Esophagus muscularis mucosa (tissue), 4 donors: ENCODE measurements at regions not wholly inside any gene's neighbourhood (a gene's known extent, or its start where the extent isn't known, plus 50 kb on each side); places are given as distances from the start of the nearest gene placed in this dataset.

Source experiments
- DNase-seq: peaks from one replicate; pipeline ENCODE4 v3.0.0-alpha.2; 2017; ENCODE audit errors: extremely low spot score
- H3K27ac ChIP-seq, 4 donors: fragments of 200-600 bp; sonication (generic); replicated peaks in 1 of 4; 1 replicate in 3 of 4; 2 replicates in 1 of 4; pipeline ENCODE4 v1.5.1; 2016 to 2019; ENCODE audit warnings: mild to moderate bottlenecking in 1 of 4
- H3K27me3 ChIP-seq, 4 donors: fragments of 200-600 bp; sonication (generic); one replicate each; pipeline versions ENCODE4 v1.5.1 to v1.6.0; 2016 to 2019
- H3K36me3 ChIP-seq, 4 donors: fragments of 200-600 bp; sonication (generic); one replicate each; pipeline ENCODE4 v1.5.1; 2016 to 2019
- H3K4me1 ChIP-seq, 4 donors: fragments of 200-600 bp; sonication (generic); one replicate each; pipeline ENCODE4 v1.5.1; 2016 to 2019
- H3K4me3 ChIP-seq, 4 donors: fragments of 200-600 bp; sonication (generic); 1 replicate in 2 of 4; 2 replicates in 2 of 4; pipeline ENCODE4 v1.5.1; 2016 to 2019; ENCODE audit warnings: mild to moderate bottlenecking in 4 of 4, moderate library complexity in 1 of 4
- H3K9me3 ChIP-seq, 4 donors: fragments of 200-600 bp; sonication (generic); 1 replicate in 3 of 4; 2 replicates in 1 of 4; pipeline ENCODE4 v1.5.1; 2016 to 2019
- CTCF ChIP-seq, 3 experiments: fragments of 200-600 bp in 2 of 3; fragments of 450-650 bp in 1 of 3; sonication (generic) in 2 of 3; IDR thresholded peaks; one replicate each; pipeline ENCODE4 v1.5.1; 2017 to 2019; ENCODE audit warnings: antibody characterized with exemption in 3 of 3, mild to moderate bottlenecking in 2 of 3, moderate library complexity in 1 of 3
- EP300 ChIP-seq: sonication (generic); formaldehyde crosslinking; IDR thresholded peaks from one replicate; pipeline ENCODE4 v1.6.1; 2017; ENCODE audit warnings: antibody characterized with exemption
- POLR2A ChIP-seq: fragments of 450-650 bp; IDR thresholded peaks from one replicate; pipeline ENCODE4 v1.6.1; 2017; ENCODE audit warnings: antibody characterized with exemption, moderate library complexity, mild to moderate bottlenecking, low read depth
- POLR2AphosphoS5 ChIP-seq, 2 donors: sonication (generic); formaldehyde crosslinking; IDR thresholded peaks; one replicate each; pipeline ENCODE4 v1.6.1; 2017; ENCODE audit warnings: antibody characterized with exemption in 2 of 2
- WGBS: methylation state at CpG from one replicate; pipeline ENCODE4 v1.1.5; 2018; 5-methylcytosine and 5-hydroxymethylcytosine counted together
- intact Hi-C: fragments of 100-400 bp; cut with DNase I; formaldehyde crosslinking; loops from one replicate; pipeline ENCODE4 v1.15.1; 2023

DNA sequence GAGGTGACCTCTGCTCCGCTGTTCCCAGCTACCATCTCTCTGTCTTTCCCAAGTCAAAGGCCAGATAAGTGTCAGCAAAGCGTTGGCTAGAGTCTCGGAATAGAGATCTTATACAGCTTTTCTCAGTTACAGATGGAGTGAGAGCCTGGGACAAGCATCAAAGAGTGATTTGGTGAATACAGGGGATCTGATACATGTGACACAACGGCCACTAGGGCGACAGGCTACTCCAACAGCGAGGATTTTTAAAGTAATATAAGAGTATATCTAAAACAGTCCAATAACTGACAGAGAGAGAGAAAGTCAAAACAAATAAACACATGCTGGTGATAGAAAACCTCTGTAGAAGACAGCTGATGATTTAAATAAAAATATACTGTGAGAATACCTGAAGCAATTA, 433.1 kb upstream of the SMIM31 start:
- 70% methylated on average over 6 of the region's 6 CpGs for WGBS
- H3K36me3 ChIP-seq: no peaks in the 10 kb centered on the region
- H3K27me3 ChIP-seq: no peaks in the 10 kb centered on the region
- H3K27ac ChIP-seq: no peak overlapping the region
- H3K4me1 ChIP-seq: no peaks in the 10 kb centered on the region
- no peak for DNase-seq
- intact Hi-C loops: no loop called here
- no peak overlapping the region for H3K4me3 ChIP-seq
- H3K9me3 ChIP-seq: no peaks in the 10 kb centered on the region
- TF ChIP-seq POLR2AphosphoS5 (IDR thresholded peaks at IDR 0.05): no peak

DNA sequence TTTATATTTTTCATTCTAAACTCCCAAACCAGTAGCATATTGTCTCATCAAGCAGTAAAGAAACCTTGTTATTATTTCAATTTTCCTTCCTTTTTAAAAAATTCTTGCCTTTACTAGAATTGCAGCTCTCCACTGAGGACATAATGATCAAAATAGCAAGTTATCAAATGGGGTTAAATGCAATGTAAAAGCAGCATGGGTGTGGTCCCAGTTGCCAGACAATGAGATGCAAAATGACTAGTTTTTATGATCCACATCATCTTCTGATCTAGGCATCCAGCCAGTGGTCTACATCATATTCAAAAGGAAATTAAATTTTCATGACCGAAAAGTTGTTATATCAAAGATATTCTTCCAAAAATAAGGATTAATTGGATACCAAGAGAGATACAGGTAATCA, 427.9 kb upstream of the SMIM31 start:
- TF ChIP-seq EP300 (no peak), CTCF (IDR thresholded peaks at IDR 0.05) (no peak), POLR2A (no peak), POLR2AphosphoS5 (IDR thresholded peaks at IDR 0.05) (no peak)
- Histone ChIP-seq H3K36me3 (no peaks in the 10 kb centered on the region), H3K4me1 (no peaks in the 10 kb centered on the region), H3K9me3 (no peaks in the 10 kb centered on the region), H3K27me3 (no peaks in the 10 kb centered on the region), H3K4me3 (no peak overlapping the region), H3K27ac (no peak overlapping the region)
- DNase-seq: no peak
- intact Hi-C loops: no loop called here
- 85% methylated on average over 1 of the region's 1 CpG for WGBS

- no peak overlapping the region for H3K27ac ChIP-seq
- TF ChIP-seq CTCF (IDR thresholded peaks at IDR 0.05) (no peak), POLR2AphosphoS5 (IDR thresholded peaks at IDR 0.05) (no peak), EP300 (no peak), POLR2A (no peak)
- no peak overlapping the region for H3K4me3 ChIP-seq
Observed at GRCh38 chr4:164337219-164337944, 416.5 kb upstream of the SMIM31 start.

DNA sequence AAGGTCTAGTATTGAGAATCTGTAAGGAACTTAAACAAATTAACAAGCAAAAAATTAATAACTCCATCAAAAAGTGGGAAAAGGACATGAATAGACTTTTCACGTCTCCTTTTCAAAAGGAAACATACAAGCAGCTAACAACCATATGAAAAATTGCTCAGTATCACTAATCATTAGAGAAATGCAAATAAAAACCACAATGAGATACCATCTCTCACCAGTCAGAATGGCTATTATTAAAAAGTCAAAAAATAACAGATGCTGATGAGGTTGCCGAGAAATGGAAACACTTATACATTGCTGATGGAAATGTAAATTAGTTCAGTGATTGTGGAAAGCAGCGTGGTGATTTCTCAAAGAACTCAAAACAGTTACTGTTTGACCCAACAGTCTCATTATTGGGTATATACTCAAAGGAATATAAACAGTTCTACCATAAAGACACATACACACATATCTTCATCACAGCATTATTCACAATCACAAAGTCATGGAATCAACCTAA, 410.4 kb upstream of the SMIM31 start:
- TF ChIP-seq CTCF (IDR thresholded peaks at IDR 0.05): no peak
- TF ChIP-seq EP300: no peak
- no peak for TF ChIP-seq POLR2AphosphoS5 (IDR thresholded peaks at IDR 0.05)
- TF ChIP-seq POLR2A: no peak
- no peaks in the 10 kb centered on the region for H3K27me3 ChIP-seq
- H3K27ac ChIP-seq: no peak overlapping the region
- peaks cover 0 to 4% (median 0%) of the 10 kb centered on the region in 4 donors for H3K9me3 ChIP-seq
- 81% methylated on average over 3 of the region's 3 CpGs for WGBS
- no peaks in the 10 kb centered on the region for H3K4me1 ChIP-seq
- H3K36me3 ChIP-seq: no peaks in the 10 kb centered on the region
- H3K4me3 ChIP-seq: no peak overlapping the region
- intact Hi-C loops: no loop called here
- no peak for DNase-seq

More at GRCh38 chr4:164337219-164337944, 416.5 kb upstream of the SMIM31 start:
- Histone ChIP-seq H3K4me1 (no peaks in the 10 kb centered on the region), H3K27me3 (no peaks in the 10 kb centered on the region), H3K9me3 (peaks cover 0 to 4% (median 0%) of the 10 kb centered on the region in 4 donors), H3K36me3 (no peaks in the 10 kb centered on the region)
- no peak for DNase-seq
- intact Hi-C loops: no loop called here

DNA sequence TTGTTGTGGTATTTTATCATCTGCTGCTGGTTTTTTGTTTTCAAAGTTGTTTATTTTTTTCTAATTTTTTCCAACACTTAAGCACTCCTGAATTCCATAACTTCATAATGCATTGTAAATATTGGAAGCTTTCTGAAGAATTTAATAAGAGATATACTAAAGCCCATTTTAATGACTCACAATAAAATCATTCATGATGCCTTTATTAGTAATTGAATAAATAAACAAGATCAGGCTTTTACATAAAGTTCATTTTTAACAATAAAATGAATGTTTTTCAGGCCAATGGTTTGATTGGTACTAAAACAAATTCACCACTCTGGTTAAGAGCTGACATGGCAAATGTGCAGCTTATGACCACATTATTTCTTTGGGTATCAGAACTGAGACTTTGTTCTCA, 408.2 kb upstream of the SMIM31 start:
- Histone ChIP-seq H3K27ac (no peak overlapping the region), H3K4me1 (no peaks in the 10 kb centered on the region), H3K9me3 (no peaks in the 10 kb centered on the region), H3K36me3 (no peaks in the 10 kb centered on the region), H3K4me3 (no peak overlapping the region), H3K27me3 (no peaks in the 10 kb centered on the region)
- TF ChIP-seq POLR2AphosphoS5 (IDR thresholded peaks at IDR 0.05) (no peak), CTCF (IDR thresholded peaks at IDR 0.05) (no peak), POLR2A (no peak), EP300 (no peak)
- intact Hi-C loops: no loop called here
- DNase-seq: no peak
